ENCODE measurements at regions not wholly inside any gene's neighbourhood (a gene's known extent, or its start where the extent isn't known, plus 50 kb on each side); places are given as distances from the start of the nearest gene placed in this dataset.
"Not testable (repeated sequence)": the region's sequence is repeated elsewhere in the genome, so short reads cannot be mapped to it uniquely, and the experiment has no call there.

- DNase-seq = peak; percentile 34 to 43
These were observed 78.1 kb upstream of the YWHAQ start for GRCh38 chr2:9708683-9709538.

GRCh38 chr2:9709539-9710285 is 78.9 kb upstream of the YWHAQ start:
- no peak for DNase-seq

- no peak for DNase-seq
These were observed 79.5 kb upstream of the YWHAQ start for GRCh38 chr2:9710311-9710710.

GRCh38 chr2:9712263-9712662 is 81.5 kb upstream of the YWHAQ start:
- DNase-seq = peak; percentile 35 to 48

- DNase-seq = no peak
These were observed 83.9 kb upstream of the YWHAQ start for GRCh38 chr2:9714630-9715214.

- no peak for DNase-seq
These were observed 84.4 kb upstream of the YWHAQ start for GRCh38 chr2:9715238-9715637.

GRCh38 chr2:9717886-9718451 is 87.2 kb upstream of the YWHAQ start:
- no peak for DNase-seq

GRCh38 chr2:9720352-9721093 is 89.7 kb upstream of the YWHAQ start:
- DNase-seq = no peak

GRCh38 chr2:9721344-9721743 is 90.5 kb upstream of the YWHAQ start:
- no peak for DNase-seq

- DNase-seq = no peak
These were observed 91.7 kb upstream of the YWHAQ start for GRCh38 chr2:9722451-9722850.

- DNase-seq = no peak
These were observed 93.8 kb upstream of the YWHAQ start for GRCh38 chr2:9724565-9724964.

GRCh38 chr2:9725106-9725505 is 94.3 kb upstream of the YWHAQ start:
- DNase-seq = no peak

GRCh38 chr2:9726016-9726415 is 95.2 kb upstream of the YWHAQ start:
- not testable (repeated sequence) for DNase-seq

GRCh38 chr2:9730523-9730922 is 99.7 kb upstream of the YWHAQ start:
- not testable (repeated sequence) for DNase-seq

- no peak for DNase-seq
These were observed 102.0 kb upstream of the YWHAQ start for GRCh38 chr2:9732824-9733223.

- no peak for DNase-seq
These were observed 103.5 kb upstream of the YWHAQ start for GRCh38 chr2:9734308-9734707.

- no peak for DNase-seq
These were observed 104.5 kb upstream of the YWHAQ start for GRCh38 chr2:9735335-9735734.

GRCh38 chr2:9736021-9736420 is 105.2 kb upstream of the YWHAQ start:
- no peak for DNase-seq

GRCh38 chr2:9737053-9737875 is 106.0 kb upstream of the TAF1B start:
- DNase-seq = no peak

GRCh38 chr2:9738062-9738461 is 105.2 kb upstream of the TAF1B start:
- DNase-seq = no peak

GRCh38 chr2:9738535-9739496 is 104.5 kb upstream of the TAF1B start:
- DNase-seq = no peak

Data from stimulated activated CD4-positive, alpha-beta T cell treated with anti-CD3 and anti-CD28 coated beads, Interleukin-2, amount 100 ng/mL, for 48 hours (primary cell).